Esophagus (tissue), 2 donors: ENCODE measurements at regions not wholly inside any gene's neighbourhood (a gene's known extent, or its start where the extent isn't known, plus 50 kb on each side); places are given as distances from the start of the nearest gene placed in this dataset.

Source experiments
- H3K27ac ChIP-seq, 2 donors: one replicate each; pipeline ENCODE4 v1.5.1; 2013; ENCODE audit warnings: low read depth in 2 of 2, mild to moderate bottlenecking in 2 of 2, inconsistent platforms in 1 of 2, low read length in 1 of 2, moderate library complexity in 1 of 2
- H3K27me3 ChIP-seq, 2 donors: one replicate each; pipeline ENCODE4 v1.6.1; 2013; ENCODE audit warnings: low read length in 2 of 2, control low read depth in 1 of 2, mild to moderate bottlenecking in 1 of 2; ENCODE audit not compliant: insufficient read depth in 2 of 2, control insufficient read depth in 1 of 2
- H3K36me3 ChIP-seq, 2 donors: one replicate each; pipeline ENCODE4 v1.6.1; 2013; ENCODE audit warnings: low read length in 1 of 2; ENCODE audit not compliant: control insufficient read depth in 2 of 2, insufficient read depth in 2 of 2
- H3K4me1 ChIP-seq, 2 donors: one replicate each; pipeline ENCODE4 v1.6.1; 2013; ENCODE audit warnings: low read length in 1 of 2; ENCODE audit not compliant: control insufficient read depth in 2 of 2, insufficient read depth in 2 of 2
- H3K4me3 ChIP-seq, 2 donors: one replicate each; pipeline ENCODE4 v1.5.1; 2013; ENCODE audit warnings: low read length in 2 of 2, mild to moderate bottlenecking in 2 of 2, low read depth in 1 of 2, moderate library complexity in 1 of 2
- H3K9me3 ChIP-seq, 2 donors: one replicate each; pipeline ENCODE4 v1.6.1; 2013; ENCODE audit warnings: mild to moderate bottlenecking in 2 of 2, low read depth in 1 of 2, low read length in 1 of 2, moderate library complexity in 1 of 2; ENCODE audit not compliant: control insufficient read depth in 2 of 2, insufficient read depth in 1 of 2
- WGBS, 2 donors: extraction: QIAGEN DNeasy Blood & Tissue Kit; methylation state at CpG; one replicate each; pipeline ENCODE4 v1.1.7; 2013; 5-methylcytosine and 5-hydroxymethylcytosine counted together
- donor health status: healthy with polysubstance abuse.
- donor health status: Bipolar disorder and iron deficiency.

GRCh38 chr17:77513045-77513444 lies 372.3 kb downstream of the SEC14L1 start:
- H3K4me1 ChIP-seq, result no peaks in the 10 kb centered on the region
- no peak overlapping the region for H3K27ac ChIP-seq
- no peak overlapping the region for H3K4me3 ChIP-seq
- WGBS, 2 donors, result 62 to 64% methylated on average over 3 of the region's 3 CpGs
- H3K36me3 ChIP-seq, result no peaks in the 10 kb centered on the region
- no peaks in the 10 kb centered on the region for H3K27me3 ChIP-seq
- no peaks in the 10 kb centered on the region for H3K9me3 ChIP-seq

- no peak overlapping the region for H3K4me3 ChIP-seq
- H3K4me1 ChIP-seq, result no peaks in the 10 kb centered on the region
- no peaks in the 10 kb centered on the region for H3K36me3 ChIP-seq
- H3K27ac ChIP-seq, result no peak overlapping the region
- no peaks in the 10 kb centered on the region for H3K9me3 ChIP-seq
- no peaks in the 10 kb centered on the region for H3K27me3 ChIP-seq
Measured at GRCh38 chr17:77515227-77515626, 374.5 kb downstream of the SEC14L1 start.

GRCh38 chr17:77516902-77517301 lies 376.1 kb downstream of the SEC14L1 start:
- Histone ChIP-seq H3K9me3 (no peaks in the 10 kb centered on the region), H3K36me3 (no peaks in the 10 kb centered on the region), H3K27me3 (no peaks in the 10 kb centered on the region), H3K4me1 (no peaks in the 10 kb centered on the region), H3K4me3 (no peak overlapping the region), H3K27ac (no peak overlapping the region)
- WGBS, 2 donors, result 71 to 74% methylated on average over 4 of the region's 4 CpGs

GRCh38 chr17:77521076-77521475 lies 380.3 kb downstream of the SEC14L1 start:
- Histone ChIP-seq H3K27ac (no peak overlapping the region), H3K27me3 (no peaks in the 10 kb centered on the region), H3K9me3 (no peaks in the 10 kb centered on the region), H3K36me3 (no peaks in the 10 kb centered on the region), H3K4me3 (no peak overlapping the region), H3K4me1 (no peaks in the 10 kb centered on the region)
- WGBS, 2 donors, result 94 to 97% methylated on average over 13 of the region's 13 CpGs

GRCh38 chr17:77523540-77523939 lies 382.8 kb downstream of the SEC14L1 start:
- Histone ChIP-seq H3K4me1 (peaks cover 2 to 5% of the 10 kb centered on the region in 2 donors), H3K4me3 (no peak overlapping the region), H3K9me3 (no peaks in the 10 kb centered on the region), H3K36me3 (no peaks in the 10 kb centered on the region), H3K27me3 (no peaks in the 10 kb centered on the region), H3K27ac (no peak overlapping the region)
- WGBS, 2 donors, result 81 to 86% methylated on average over 8 of the region's 8 CpGs

GRCh38 chr17:77526259-77526711 lies 385.5 kb downstream of the SEC14L1 start:
- H3K27ac ChIP-seq, result no peak overlapping the region
- WGBS, 2 donors, result 93 to 96% methylated on average over 20 of the region's 20 CpGs
- peaks cover 0 to 6% of the 10 kb centered on the region in 2 donors for H3K27me3 ChIP-seq
- H3K36me3 ChIP-seq, result no peaks in the 10 kb centered on the region
- no peak overlapping the region for H3K4me3 ChIP-seq
- no peaks in the 10 kb centered on the region for H3K9me3 ChIP-seq
- H3K4me1 ChIP-seq, result peaks cover 4 to 10% of the 10 kb centered on the region in 2 donors

- H3K4me3 ChIP-seq, result peak overlapping the region; percentile 27 to 35
- peaks cover 4 to 10% of the 10 kb centered on the region in 2 donors for H3K4me1 ChIP-seq
- 54 to 76% methylated on average over 17 of the region's 17 CpGs for WGBS, 2 donors
- no peak overlapping the region for H3K27ac ChIP-seq
- no peaks in the 10 kb centered on the region for H3K36me3 ChIP-seq
- peaks cover 0 to 6% of the 10 kb centered on the region in 2 donors for H3K27me3 ChIP-seq
- no peaks in the 10 kb centered on the region for H3K9me3 ChIP-seq
Measured at GRCh38 chr17:77526728-77527350, 386.1 kb downstream of the SEC14L1 start.

GRCh38 chr17:77527409-77527808 lies 386.6 kb downstream of the SEC14L1 start:
- Histone ChIP-seq H3K9me3 (no peaks in the 10 kb centered on the region), H3K4me3 (no peak overlapping the region), H3K27ac (no peak overlapping the region), H3K36me3 (no peaks in the 10 kb centered on the region), H3K27me3 (peaks cover 0 to 6% of the 10 kb centered on the region in 2 donors), H3K4me1 (peaks cover 4 to 10% of the 10 kb centered on the region in 2 donors)
- 69 to 75% methylated on average over 5 of the region's 5 CpGs for WGBS, 2 donors

GRCh38 chr17:77527836-77528505 lies 387.2 kb downstream of the SEC14L1 start:
- Histone ChIP-seq H3K4me1 (peaks cover 4 to 10% of the 10 kb centered on the region in 2 donors), H3K27me3 (peaks cover 0 to 6% of the 10 kb centered on the region in 2 donors), H3K4me3 (peak overlapping the region; percentile 12 to 30), H3K9me3 (no peaks in the 10 kb centered on the region), H3K27ac (no peak overlapping the region), H3K36me3 (no peaks in the 10 kb centered on the region)
- 65 to 67% methylated on average over 23 of the region's 23 CpGs for WGBS, 2 donors
